ENCODE measurements at regions not wholly inside any gene's neighbourhood (a gene's known extent, or its start where the extent isn't known, plus 50 kb on each side); places are given as distances from the start of the nearest gene placed in this dataset.

DNA sequence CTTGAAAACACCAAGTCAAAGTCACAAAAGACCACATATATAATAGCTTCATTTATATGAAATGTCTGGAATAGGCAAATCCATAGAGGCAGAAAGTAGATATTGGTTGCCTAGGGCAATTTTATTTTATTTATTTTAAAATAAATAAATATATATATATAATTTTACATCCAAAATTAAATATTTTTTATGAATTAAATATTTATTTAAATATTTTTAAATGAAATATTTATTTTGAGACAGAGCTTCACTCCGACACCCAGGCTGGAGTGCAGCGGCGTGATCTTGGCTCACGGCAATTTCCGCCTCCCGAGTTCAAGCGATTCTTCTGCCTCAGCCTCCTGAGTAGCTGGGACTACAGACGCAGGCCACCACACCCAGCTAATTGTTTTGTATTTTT is 58.9 kb upstream of the ATG10 start:
- TF ChIP-seq EZH2 (IDR thresholded peaks at IDR 0.05; ENCODE audit: low read length, missing control alignments) (no peak), CTCF (conservative IDR thresholded peaks at IDR 0.05 in 1 of 2, IDR thresholded peaks at IDR 0.05 in 1 of 2; ENCODE audit: low read depth in 1 of 2, low read length in 2 of 2) (no peak)
